Stomach (tissue), 8 donors: ENCODE measurements at regions not wholly inside any gene's neighbourhood (a gene's known extent, or its start where the extent isn't known, plus 50 kb on each side); places are given as distances from the start of the nearest gene placed in this dataset.

Source experiments
- DNase-seq, 2 donors: peaks; one replicate each; pipeline versions ENCODE4 v3.0.0 to v3.0.0-alpha.2; 2013 to 2019
- H3K27ac ChIP-seq, 5 donors: fragments of 200-600 bp in 4 of 5; sonication (generic) in 4 of 5; one replicate each; pipeline ENCODE4 v1.5.1; 2013 to 2019; ENCODE audit warnings: mild to moderate bottlenecking in 1 of 5, moderate library complexity in 1 of 5
- H3K27me3 ChIP-seq, 3 donors: fragments of 200-600 bp; sonication (generic); one replicate each; pipeline ENCODE4 v1.5.1; 2017 to 2019; ENCODE audit warnings: mixed run types in 1 of 3
- H3K36me3 ChIP-seq, 4 donors: fragments of 200-600 bp; sonication (generic); 1 replicate in 3 of 4; 2 replicates in 1 of 4; pipeline ENCODE4 v1.5.1; 2016 to 2019
- H3K4me1 ChIP-seq, 4 donors: fragments of 200-600 bp; sonication (generic); one replicate each; pipeline ENCODE4 v1.5.1; 2016 to 2019
- H3K4me3 ChIP-seq, 4 donors: fragments of 200-600 bp; sonication (generic) in 3 of 4; one replicate each; pipeline ENCODE4 v1.5.1; 2016 to 2019; ENCODE audit warnings: mild to moderate bottlenecking in 1 of 4
- H3K9me3 ChIP-seq, 4 donors: fragments of 200-600 bp; sonication (generic); one replicate each; pipeline ENCODE4 v1.5.1; 2016 to 2019
- EP300 ChIP-seq: sonication (generic); formaldehyde crosslinking; IDR thresholded peaks from one replicate; pipeline ENCODE4 v1.6.1; 2017; ENCODE audit warnings: antibody characterized with exemption
- POLR2A ChIP-seq, 4 donors: fragments of 450-650 bp; IDR thresholded peaks; one replicate each; pipeline ENCODE4 v1.6.1; 2016; ENCODE audit warnings: antibody characterized with exemption in 4 of 4, control low read depth in 2 of 4, mild to moderate bottlenecking in 1 of 4, moderate library complexity in 1 of 4
- POLR2AphosphoS5 ChIP-seq, 3 donors: sonication (generic); formaldehyde crosslinking; IDR thresholded peaks; one replicate each; pipeline ENCODE4 v1.6.1; 2016; ENCODE audit warnings: antibody characterized with exemption in 3 of 3
- WGBS, 5 donors: extraction: QIAGEN DNeasy Blood & Tissue Kit in 3 of 5; methylation state at CpG; one replicate each; pipeline versions ENCODE4 v1.1.5 to v1.1.7; 2013 to 2018; 5-methylcytosine and 5-hydroxymethylcytosine counted together
- intact Hi-C: fragments of 100-400 bp; cut with DNase I; formaldehyde crosslinking; loops from one replicate; pipeline ENCODE4 v1.15.1; 2023; ENCODE audit warnings: low total_unique reads
- TF ChIP-seq, protein P1 (sequence below), 7 experiments: fragments of 450-650 bp in 4 of 7; fragments of 200-600 bp in 3 of 7; sonication (generic) in 3 of 7; IDR thresholded peaks; one replicate each; pipeline ENCODE4 v1.5.1; 2016 to 2019; ENCODE audit warnings: antibody characterized with exemption in 7 of 7, control low read depth in 2 of 7, mild to moderate bottlenecking in 1 of 7
- donor health status: healthy with polysubstance abuse.
- donor health status: Bipolar disorder and iron deficiency.
- donor health status: healthy.

DNA sequence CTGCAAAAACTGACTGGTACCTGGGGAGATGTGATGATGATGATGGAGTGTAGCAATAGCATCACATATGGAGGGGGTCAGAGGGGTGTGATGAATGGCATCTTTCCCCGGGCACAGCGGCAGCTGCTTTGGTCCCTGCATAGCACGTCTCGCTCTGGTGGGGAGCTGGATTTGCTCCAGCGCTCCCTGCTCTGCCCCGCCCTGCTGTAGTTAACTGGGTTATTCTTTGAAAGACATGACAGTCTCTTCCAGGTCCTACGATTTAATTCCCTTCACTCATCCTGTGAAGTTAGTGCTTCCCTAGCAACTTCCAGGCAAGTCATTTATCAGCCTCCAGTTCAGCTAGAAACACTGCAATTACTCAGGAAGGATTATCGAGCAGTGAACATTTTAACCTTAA lies 463.1 kb downstream of the TSN start:
- no peak overlapping the region for H3K27ac ChIP-seq
- intact Hi-C loops: no loop called here
- DNase-seq: no peak
- H3K4me3 ChIP-seq: no peak overlapping the region
- H3K27me3 ChIP-seq: no peaks in the 10 kb centered on the region
- TF ChIP-seq EP300 (no peak), POLR2AphosphoS5 (IDR thresholded peaks at IDR 0.05) (no peak), POLR2A (IDR thresholded peaks at IDR 0.05) (no peak)
- TF ChIP-seq, protein P1, sequence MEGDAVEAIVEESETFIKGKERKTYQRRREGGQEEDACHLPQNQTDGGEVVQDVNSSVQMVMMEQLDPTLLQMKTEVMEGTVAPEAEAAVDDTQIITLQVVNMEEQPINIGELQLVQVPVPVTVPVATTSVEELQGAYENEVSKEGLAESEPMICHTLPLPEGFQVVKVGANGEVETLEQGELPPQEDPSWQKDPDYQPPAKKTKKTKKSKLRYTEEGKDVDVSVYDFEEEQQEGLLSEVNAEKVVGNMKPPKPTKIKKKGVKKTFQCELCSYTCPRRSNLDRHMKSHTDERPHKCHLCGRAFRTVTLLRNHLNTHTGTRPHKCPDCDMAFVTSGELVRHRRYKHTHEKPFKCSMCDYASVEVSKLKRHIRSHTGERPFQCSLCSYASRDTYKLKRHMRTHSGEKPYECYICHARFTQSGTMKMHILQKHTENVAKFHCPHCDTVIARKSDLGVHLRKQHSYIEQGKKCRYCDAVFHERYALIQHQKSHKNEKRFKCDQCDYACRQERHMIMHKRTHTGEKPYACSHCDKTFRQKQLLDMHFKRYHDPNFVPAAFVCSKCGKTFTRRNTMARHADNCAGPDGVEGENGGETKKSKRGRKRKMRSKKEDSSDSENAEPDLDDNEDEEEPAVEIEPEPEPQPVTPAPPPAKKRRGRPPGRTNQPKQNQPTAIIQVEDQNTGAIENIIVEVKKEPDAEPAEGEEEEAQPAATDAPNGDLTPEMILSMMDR (IDR thresholded peaks at IDR 0.05): no peak
- H3K36me3 ChIP-seq: no peaks in the 10 kb centered on the region
- no peaks in the 10 kb centered on the region for H3K9me3 ChIP-seq
- 82 to 91% (median 83%) methylated on average over 8 of the region's 8 CpGs for WGBS, 5 donors
- no peaks in the 10 kb centered on the region for H3K4me1 ChIP-seq

DNA sequence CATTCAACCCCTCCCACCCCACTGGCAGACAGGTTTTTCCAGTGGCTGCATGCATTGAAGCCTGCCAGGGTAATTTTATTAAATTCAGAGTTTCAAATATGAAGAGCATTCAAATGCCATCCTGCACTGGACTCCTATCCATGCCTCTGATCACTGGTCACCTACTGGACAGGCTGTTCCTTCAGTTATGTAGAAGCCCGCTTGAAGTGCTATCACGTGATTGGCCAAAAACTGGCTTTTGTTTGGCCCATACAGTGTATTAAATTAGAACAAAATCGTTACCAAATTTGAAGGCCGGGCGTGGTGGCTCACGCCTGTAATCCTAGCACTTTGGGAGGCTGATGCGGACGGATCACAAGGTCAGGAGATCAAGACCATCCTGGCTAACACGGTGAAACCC lies 464.1 kb downstream of the TSN start:
- no peaks in the 10 kb centered on the region for H3K9me3 ChIP-seq
- H3K4me1 ChIP-seq: no peaks in the 10 kb centered on the region
- 90 to 96% (median 92%) methylated on average over 9 of the region's 9 CpGs for WGBS, 5 donors
- intact Hi-C loops: no loop called here
- H3K4me3 ChIP-seq: no peak overlapping the region
- no peaks in the 10 kb centered on the region for H3K27me3 ChIP-seq
- TF ChIP-seq, protein P1 (IDR thresholded peaks at IDR 0.05): no peak
- no peak for TF ChIP-seq POLR2A (IDR thresholded peaks at IDR 0.05)
- no peak for TF ChIP-seq EP300
- TF ChIP-seq POLR2AphosphoS5 (IDR thresholded peaks at IDR 0.05): no peak
- H3K36me3 ChIP-seq: no peaks in the 10 kb centered on the region
- H3K27ac ChIP-seq: no peak overlapping the region
- DNase-seq: no peak

DNA sequence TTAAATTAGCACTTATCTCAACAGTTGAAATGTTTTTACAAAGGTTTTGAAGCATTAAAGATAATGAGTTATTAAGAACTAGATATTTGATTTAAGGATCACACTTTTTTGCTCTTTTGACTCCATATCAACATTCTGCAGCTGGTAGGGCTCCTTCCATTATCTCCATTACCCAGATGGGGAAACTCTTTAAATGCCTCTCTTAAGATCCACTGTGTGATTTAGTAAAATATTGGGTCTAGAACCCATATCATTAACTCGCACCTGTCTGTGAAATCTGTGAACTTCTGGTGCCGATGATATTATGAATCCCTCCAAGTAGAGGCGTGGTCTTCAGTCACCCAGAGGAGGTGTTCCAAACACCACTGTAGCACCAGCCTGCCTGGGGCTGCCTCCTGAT lies 466.2 kb downstream of the TSN start:
- Histone ChIP-seq H3K36me3 (no peaks in the 10 kb centered on the region), H3K4me3 (no peak overlapping the region), H3K27ac (no peak overlapping the region), H3K9me3 (no peaks in the 10 kb centered on the region), H3K27me3 (no peaks in the 10 kb centered on the region), H3K4me1 (no peaks in the 10 kb centered on the region)
- 90 to 98% (median 93%) methylated on average over 3 of the region's 3 CpGs for WGBS, 5 donors
- no peak for TF ChIP-seq EP300
- no peak for TF ChIP-seq POLR2AphosphoS5 (IDR thresholded peaks at IDR 0.05)
- TF ChIP-seq, protein P1 (IDR thresholded peaks at IDR 0.05): no peak
- no peak for TF ChIP-seq POLR2A (IDR thresholded peaks at IDR 0.05)
- DNase-seq: no peak
- intact Hi-C loops: no loop called here

DNA sequence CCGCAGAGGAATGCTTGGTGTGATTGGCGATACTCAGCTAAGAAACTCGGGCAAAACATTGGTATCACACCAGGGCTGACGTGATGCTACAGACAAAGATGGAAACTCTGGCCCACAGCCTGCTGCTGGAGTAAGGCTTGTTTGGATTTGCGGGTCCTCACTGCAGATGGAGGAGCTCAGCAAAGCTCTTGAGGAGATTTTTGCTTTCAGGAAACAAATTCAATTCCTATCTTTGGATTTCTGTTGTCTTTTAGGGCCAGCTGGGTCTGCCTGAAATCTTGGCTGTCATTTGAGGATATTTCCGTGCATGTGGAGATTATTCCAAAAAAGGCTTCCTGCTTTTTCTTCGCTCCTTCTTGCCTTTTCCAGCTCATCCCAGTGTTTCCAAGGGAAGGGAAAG lies 475.8 kb downstream of the TSN start:
- WGBS, 5 donors: 73 to 87% (median 81%) methylated on average over 7 of the region's 7 CpGs
- no peak for DNase-seq
- H3K27ac ChIP-seq: no peak overlapping the region

More for the DNA sequence above, 475.8 kb downstream of the TSN start:
- Histone ChIP-seq H3K27me3 (no peaks in the 10 kb centered on the region), H3K9me3 (no peaks in the 10 kb centered on the region), H3K4me3 (no peak overlapping the region), H3K36me3 (no peaks in the 10 kb centered on the region), H3K4me1 (no peaks in the 10 kb centered on the region)
- intact Hi-C loops: no loop called here
- no peak for TF ChIP-seq POLR2AphosphoS5 (IDR thresholded peaks at IDR 0.05)
- TF ChIP-seq POLR2A (IDR thresholded peaks at IDR 0.05): no peak
- TF ChIP-seq, protein P1 (IDR thresholded peaks at IDR 0.05): no peak
- TF ChIP-seq EP300: no peak
